H54 (cell line): ENCODE measurements at regions not wholly inside any gene's neighbourhood (a gene's known extent, or its start where the extent isn't known, plus 50 kb on each side); places are given as distances from the start of the nearest gene placed in this dataset.

ENCODE experiments used
- DNase-seq: peaks from one replicate; pipeline ENCODE4 v3.0.0; 2011; ENCODE audit warnings: low spot score, mixed read lengths; ENCODE audit not compliant: insufficient read length
- FAIRE-seq: peaks from 3 replicates; lab custom pipeline; 2011; peaks lifted over from hg19 to GRCh38; lab: Jason Lieb, UNC
- POLR2A ChIP-seq: IDR thresholded peaks from 2 replicates; pipeline ENCODE4 v1.6.1; 2011; ENCODE audit warnings: low read depth, mild to moderate bottlenecking, low read length

- FAIRE-seq (no peak), DNase-seq (no peak)
- no peak for TF ChIP-seq POLR2A
These were observed 140.2 kb upstream of the PJA1 start for GRCh38 chrX:69305333-69306062.

- FAIRE-seq = no peak
- no peak for TF ChIP-seq POLR2A
- no peak for DNase-seq
These were observed 138.0 kb upstream of the PJA1 start for GRCh38 chrX:69303231-69303630.

GRCh38 chrX:69299951-69300714, 134.9 kb upstream of the PJA1 start:
- FAIRE-seq = no peak

GRCh38 chrX:69299285-69299684, 134.0 kb upstream of the PJA1 start:
- DNase-seq (no peak), FAIRE-seq (no peak)
- no peak for TF ChIP-seq POLR2A

More at GRCh38 chrX:69299951-69300714, 134.9 kb upstream of the PJA1 start:
- TF ChIP-seq POLR2A = no peak
- no peak for DNase-seq

GRCh38 chrX:69298466-69299140, 133.3 kb upstream of the PJA1 start:
- FAIRE-seq (no peak), DNase-seq (no peak)
- TF ChIP-seq POLR2A = no peak

GRCh38 chrX:69297506-69297905, 132.3 kb upstream of the PJA1 start:
- DNase-seq = no peak
- TF ChIP-seq POLR2A = no peak
- FAIRE-seq = no peak

GRCh38 chrX:69293776-69294601, 128.7 kb upstream of the PJA1 start:
- no peak for TF ChIP-seq POLR2A
- DNase-seq (no peak), FAIRE-seq (no peak)

- FAIRE-seq (no peak), DNase-seq (no peak)
- TF ChIP-seq POLR2A = no peak
These were observed 125.9 kb upstream of the PJA1 start for GRCh38 chrX:69291116-69291515.

GRCh38 chrX:69290292-69290691, 125.0 kb upstream of the PJA1 start:
- TF ChIP-seq POLR2A = no peak
- FAIRE-seq (no peak), DNase-seq (no peak)

GRCh38 chrX:69289793-69290123, 124.5 kb upstream of the PJA1 start:
- no peak for TF ChIP-seq POLR2A
- FAIRE-seq (no peak), DNase-seq (no peak)

- FAIRE-seq (no peak), DNase-seq (no peak)
- no peak for TF ChIP-seq POLR2A
These were observed 124.0 kb upstream of the PJA1 start for GRCh38 chrX:69289046-69289792.

- DNase-seq = no peak
- FAIRE-seq = no peak
- TF ChIP-seq POLR2A = no peak
These were observed 121.8 kb upstream of the PJA1 start for GRCh38 chrX:69287095-69287494.

- DNase-seq (no peak), FAIRE-seq (no peak)
- TF ChIP-seq POLR2A = no peak
These were observed 121.3 kb upstream of the PJA1 start for GRCh38 chrX:69286565-69286906.
